OCI-LY3 (cell line): ENCODE measurements at regions not wholly inside any gene's neighbourhood (a gene's known extent, or its start where the extent isn't known, plus 50 kb on each side); places are given as distances from the start of the nearest gene placed in this dataset.

Experiments
- CTCF ChIP-seq: fragments of 200-600, 300-600 bp; sonication (generic); IDR thresholded peaks from 2 replicates; pipeline ENCODE4 v1.5.1; 2014; ENCODE audit warnings: antibody characterized with exemption, low read length, low read depth
- EZH2phosphoT487 ChIP-seq: fragments of 200-600 bp; shearing (Covaris generic); IDR thresholded peaks from 2 replicates; pipeline ENCODE4 v1.6.1; 2018; ENCODE audit warnings: antibody characterized with exemption, mixed run types, low read depth

- no peak for TF ChIP-seq CTCF
- no peak for TF ChIP-seq EZH2phosphoT487
Measured at GRCh38 chr6:6790393-6790792, 201.9 kb downstream of the LY86 start.
